GM19467 (cell line): ENCODE measurements at regions not wholly inside any gene's neighbourhood (a gene's known extent, or its start where the extent isn't known, plus 50 kb on each side); places are given as distances from the start of the nearest gene placed in this dataset.
"Not testable (repeated sequence)": the region's sequence is repeated elsewhere in the genome, so short reads cannot be mapped to it uniquely, and the experiment has no call there.

Experiments used
- ATAC-seq: cut with Tn5 transposase; IDR thresholded peaks from one replicate; pipeline ENCODE4 v1.9.1; 2021; ENCODE audit warnings: mild to moderate bottlenecking, moderate library complexity; ENCODE audit not compliant: unreplicated experiment

DNA sequence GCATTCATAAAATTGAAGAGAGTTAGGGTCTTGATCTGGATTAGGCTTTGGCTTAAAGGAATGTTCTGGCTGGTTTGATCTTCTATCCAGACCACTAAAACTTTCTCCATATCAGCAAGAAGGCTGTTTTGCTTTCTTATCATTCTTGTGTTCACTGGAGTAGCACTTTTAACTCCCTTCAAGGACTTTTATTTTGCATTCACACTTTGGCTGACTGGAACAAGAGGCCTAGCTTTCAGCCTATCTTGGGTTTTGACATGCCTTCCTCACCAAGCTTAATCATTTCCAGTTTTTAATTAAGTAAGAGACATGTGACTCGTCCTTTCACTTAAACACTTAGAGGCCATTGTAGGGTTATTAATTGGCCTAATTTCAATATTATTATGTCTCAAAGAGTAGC is 190.3 kb downstream of the RAB11FIP2 start:
- not testable (repeated sequence) for ATAC-seq

- no peak for ATAC-seq
These were observed 186.6 kb downstream of the RAB11FIP2 start for GRCh38 chr10:117860135-117860534.

- ATAC-seq = no peak
These were observed 185.9 kb downstream of the RAB11FIP2 start for GRCh38 chr10:117860823-117861222.

GRCh38 chr10:117861329-117861728 is 185.4 kb downstream of the RAB11FIP2 start:
- ATAC-seq = no peak

- ATAC-seq = no peak
These were observed 183.0 kb downstream of the RAB11FIP2 start for GRCh38 chr10:117863771-117864170.

- ATAC-seq = no peak
These were observed 180.8 kb downstream of the RAB11FIP2 start for GRCh38 chr10:117865945-117866344.

- no peak for ATAC-seq
These were observed 178.6 kb downstream of the RAB11FIP2 start for GRCh38 chr10:117868151-117868550.

DNA sequence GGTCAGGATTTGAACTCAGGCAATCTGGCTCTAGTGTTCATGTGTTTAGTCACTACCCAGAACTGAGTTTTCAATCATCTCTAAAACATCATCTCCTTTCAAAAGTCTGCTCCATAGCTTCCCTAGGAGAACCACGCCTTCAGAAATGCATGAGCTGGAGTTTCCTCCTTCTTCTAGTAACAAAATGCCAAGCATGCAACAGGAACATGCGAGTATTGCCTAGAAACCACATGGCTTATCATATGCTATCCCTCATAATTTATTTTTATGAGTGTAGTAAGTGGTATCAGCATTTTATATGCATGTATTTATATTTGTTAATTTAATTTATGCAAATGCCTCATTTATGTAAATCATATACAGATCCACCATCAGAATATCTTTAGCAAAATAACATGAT is 170.9 kb downstream of the RAB11FIP2 start:
- no peak for ATAC-seq

DNA sequence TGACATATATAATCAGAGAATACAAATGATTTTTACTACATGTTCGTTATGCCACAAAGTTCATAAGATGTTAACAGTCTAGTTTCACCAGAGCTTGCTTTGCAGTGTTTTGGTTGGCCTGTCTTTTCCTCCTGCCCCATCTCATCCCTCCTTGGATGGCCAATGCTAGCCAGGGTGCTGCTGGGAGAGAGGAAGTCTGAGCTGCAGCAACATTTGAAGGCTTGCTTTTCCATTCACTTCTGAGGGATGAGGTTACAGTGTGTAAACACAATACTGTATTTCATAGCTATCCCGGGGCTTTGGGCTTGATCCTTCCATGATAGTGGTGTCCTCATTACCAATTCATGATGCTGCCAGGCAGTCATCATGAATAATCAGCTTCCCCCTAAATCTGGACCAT is 170.5 kb downstream of the RAB11FIP2 start:
- no peak for ATAC-seq

GRCh38 chr10:117878626-117879025 is 168.1 kb downstream of the RAB11FIP2 start:
- ATAC-seq = no peak

DNA sequence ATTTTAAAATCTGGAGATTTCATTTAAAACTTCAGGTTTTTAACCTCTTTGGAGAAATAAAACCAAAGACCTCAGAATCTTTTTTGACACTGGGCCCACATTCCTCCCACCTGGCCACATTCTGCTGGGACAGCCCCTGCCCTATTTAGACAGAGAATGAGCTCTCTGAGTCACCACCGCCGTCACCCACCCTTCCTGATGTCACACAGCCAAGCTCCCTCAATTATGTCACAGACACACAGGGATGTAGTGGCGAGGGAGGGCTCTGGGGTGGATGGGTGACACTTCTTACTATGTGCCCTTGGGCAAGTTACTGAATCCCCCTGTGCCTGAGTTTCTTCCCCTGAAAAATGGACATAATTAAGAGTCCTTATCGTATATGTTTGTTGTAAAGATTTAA is 162.6 kb downstream of the RAB11FIP2 start:
- no peak for ATAC-seq

GRCh38 chr10:117884592-117884991 is 162.1 kb downstream of the RAB11FIP2 start:
- ATAC-seq = no peak

GRCh38 chr10:117885206-117885829 is 161.4 kb downstream of the RAB11FIP2 start:
- ATAC-seq = no peak

DNA sequence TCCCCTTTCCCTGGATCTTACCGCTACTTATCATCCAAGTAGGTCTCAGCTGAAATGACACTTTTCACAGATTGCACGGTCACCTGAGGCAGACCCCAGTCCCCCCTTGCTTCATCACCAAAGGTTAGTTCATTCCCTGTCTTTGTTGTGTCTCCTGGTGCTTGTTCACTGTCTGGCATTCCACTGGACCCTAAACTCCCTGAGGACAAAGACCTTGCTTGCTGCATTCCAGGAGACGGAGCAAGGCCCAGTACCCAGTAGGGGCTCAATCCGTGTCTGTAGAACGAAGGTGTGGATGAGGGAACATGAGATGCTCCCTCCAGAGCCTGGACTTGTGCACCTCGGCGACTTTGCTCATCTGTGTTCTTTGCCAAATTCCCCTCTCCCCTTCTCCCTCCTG is 160.0 kb downstream of the RAB11FIP2 start:
- ATAC-seq = no peak

DNA sequence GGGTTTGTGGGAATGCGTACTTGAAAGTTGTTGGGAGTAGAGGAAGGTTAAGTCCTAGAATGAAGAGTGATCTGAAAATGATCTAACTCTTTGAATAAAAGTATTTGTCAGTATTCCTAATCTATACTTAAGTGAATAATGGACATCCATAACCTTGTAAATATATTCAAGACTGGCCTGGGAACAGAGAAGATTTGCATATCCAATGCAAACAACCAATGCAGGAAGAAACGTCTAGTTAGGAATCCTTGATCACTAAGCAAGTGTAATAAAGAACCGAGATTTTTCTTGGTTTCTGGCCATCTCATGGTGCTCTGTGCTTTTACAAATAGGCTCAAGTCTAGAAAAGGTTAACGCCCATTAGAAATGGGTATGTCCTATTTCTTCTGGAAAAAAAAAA is 157.1 kb downstream of the RAB11FIP2 start:
- ATAC-seq = no peak

GRCh38 chr10:117892681-117893220 is 154.0 kb downstream of the RAB11FIP2 start:
- ATAC-seq = no peak

GRCh38 chr10:117894339-117894738 is 152.4 kb downstream of the RAB11FIP2 start:
- no peak for ATAC-seq

GRCh38 chr10:117896517-117896916 is 150.2 kb downstream of the RAB11FIP2 start:
- ATAC-seq = no peak

DNA sequence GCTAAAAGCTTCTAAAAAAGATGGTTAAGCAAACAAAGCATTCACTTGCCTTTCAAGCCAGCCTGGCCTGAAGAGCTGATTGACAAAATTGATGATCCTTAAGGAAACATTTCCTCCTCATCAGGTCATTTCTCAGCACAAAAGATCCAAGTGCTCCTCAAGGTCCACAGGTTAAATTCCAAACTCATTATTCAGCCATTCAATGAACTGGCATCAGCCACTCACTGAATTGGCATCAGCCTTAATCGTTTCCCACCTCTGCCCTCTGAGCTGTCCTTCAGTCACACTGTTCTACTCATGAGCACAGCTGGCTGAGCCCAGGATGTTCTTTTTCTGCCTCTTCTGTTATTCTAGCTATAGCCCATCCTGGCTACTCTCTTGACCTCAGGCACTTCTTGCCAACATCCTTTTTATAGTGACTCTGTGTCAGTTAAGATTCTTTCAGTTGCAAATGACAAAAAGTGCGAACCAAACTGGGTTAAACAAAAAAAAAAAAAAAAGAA is 147.5 kb downstream of the RAB11FIP2 start:
- ATAC-seq = no peak

- ATAC-seq = no peak
These were observed 146.5 kb downstream of the RAB11FIP2 start for GRCh38 chr10:117900280-117900679.

DNA sequence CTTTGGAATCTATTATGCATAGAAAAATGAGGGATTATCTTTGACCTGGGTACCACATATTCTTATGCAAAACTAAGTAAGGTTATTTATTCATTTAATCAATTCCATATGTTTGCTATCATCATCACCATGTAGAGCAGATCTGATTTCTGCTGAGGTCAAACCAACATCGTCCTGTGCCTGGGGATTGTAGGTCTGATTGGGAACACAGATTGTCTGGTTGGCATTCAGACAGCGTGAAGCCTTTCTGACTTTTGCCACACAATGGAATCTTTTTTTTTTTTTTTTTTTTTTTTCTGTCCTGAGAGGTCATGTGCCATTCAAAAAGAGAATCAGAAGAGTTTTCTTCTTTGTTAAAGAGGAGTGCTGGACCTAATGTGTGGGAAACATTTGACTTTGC is 142.9 kb downstream of the RAB11FIP2 start:
- no peak for ATAC-seq

DNA sequence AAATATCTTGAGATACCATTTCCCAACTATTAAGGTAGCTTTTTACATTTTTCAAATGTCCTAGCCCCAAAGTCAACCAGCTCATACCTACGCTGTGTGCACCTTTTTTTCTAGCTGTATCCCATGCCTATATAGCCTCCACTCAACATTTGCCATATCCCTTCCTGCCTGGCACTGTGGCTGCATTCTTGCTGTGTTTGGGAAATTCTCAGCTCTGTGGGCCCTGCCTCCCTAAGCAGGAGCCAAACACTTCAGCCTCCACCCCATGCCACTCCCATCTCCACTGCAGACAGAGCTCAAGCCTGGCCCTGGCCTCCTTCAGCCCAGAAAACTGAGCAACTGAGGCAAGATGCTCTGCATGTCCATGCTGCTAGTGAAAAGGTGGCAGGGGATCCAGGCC is 141.3 kb downstream of the RAB11FIP2 start:
- no peak for ATAC-seq

- ATAC-seq = no peak
These were observed 135.1 kb downstream of the RAB11FIP2 start for GRCh38 chr10:117911684-117912083.
